ENCODE measurements at regions not wholly inside any gene's neighbourhood (a gene's known extent, or its start where the extent isn't known, plus 50 kb on each side); places are given as distances from the start of the nearest gene placed in this dataset.

- TF ChIP-seq GATA3 (IDR thresholded peaks at IDR 0.05; ENCODE audit: low read depth, low read length), result no peak
- TF ChIP-seq GATA2 (IDR thresholded peaks at IDR 0.05; ENCODE audit: low read depth, low read length), result no peak
Measured at GRCh38 chr10:130512936-130513335, 376.7 kb downstream of the GLRX3 start.

DNA sequence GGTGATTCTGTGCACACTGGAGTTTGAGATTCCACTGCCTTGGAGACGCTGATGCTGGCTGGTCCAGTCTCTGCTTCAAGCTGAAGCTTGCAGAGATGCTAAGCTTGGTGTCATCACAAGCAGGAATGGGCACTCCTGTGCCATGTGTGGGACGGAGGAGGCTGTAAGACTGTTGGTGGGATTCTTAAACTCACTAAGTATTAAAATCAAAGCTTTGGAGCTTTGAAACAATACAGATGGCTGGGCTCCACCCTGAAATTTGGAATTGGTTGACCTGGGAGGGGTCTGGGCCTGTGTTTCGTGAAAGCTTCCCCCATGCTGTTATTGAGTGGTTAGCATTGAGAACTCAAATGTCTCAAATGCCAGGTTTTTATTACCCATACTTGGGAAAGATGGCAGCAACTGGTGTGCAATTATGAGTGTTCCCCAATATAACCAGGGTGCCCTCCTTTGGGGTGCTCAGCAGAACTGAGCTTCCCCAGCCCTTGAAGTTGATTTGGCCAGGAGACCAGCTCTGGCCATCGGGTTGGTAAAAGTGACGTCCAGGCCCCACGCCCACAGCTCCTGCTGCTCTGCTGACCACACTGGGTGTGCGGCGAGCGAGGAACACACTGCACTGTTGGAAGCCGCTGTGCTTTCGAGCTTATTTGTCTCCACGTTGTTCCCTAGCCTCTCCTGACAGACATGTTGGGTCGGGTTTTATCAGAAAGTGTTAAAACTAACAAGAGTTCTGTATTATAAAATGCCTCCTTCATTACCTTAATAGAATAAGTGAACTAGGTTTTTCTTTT, 377.7 kb downstream of the GLRX3 start:
- TF ChIP-seq GATA3 (IDR thresholded peaks at IDR 0.05; ENCODE audit: low read depth, low read length), result no peak
- no peak for TF ChIP-seq GATA2 (IDR thresholded peaks at IDR 0.05; ENCODE audit: low read depth, low read length)

DNA sequence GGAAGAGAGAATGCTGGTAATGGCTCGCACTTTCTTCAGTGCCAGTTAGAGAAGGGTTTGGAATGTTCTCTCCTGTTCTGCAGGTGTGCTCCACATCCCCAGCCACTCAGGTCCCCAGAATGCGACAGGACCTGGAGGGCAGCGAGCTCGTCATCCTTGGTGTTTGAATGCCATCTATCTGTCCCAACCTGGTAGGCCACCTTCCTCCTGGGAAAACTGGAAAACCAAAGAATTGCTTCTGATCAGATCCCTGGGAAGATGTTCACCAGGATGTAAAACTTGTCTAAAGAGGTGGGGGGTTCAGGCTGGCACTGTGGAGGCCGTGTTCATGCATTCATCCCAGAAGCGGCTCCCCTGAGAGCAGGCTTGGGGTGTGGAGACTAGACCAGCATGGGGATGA, 379.5 kb downstream of the GLRX3 start:
- TF ChIP-seq GATA2 (IDR thresholded peaks at IDR 0.05; ENCODE audit: low read depth, low read length) (no peak), GATA3 (IDR thresholded peaks at IDR 0.05; ENCODE audit: low read depth, low read length) (no peak)

DNA sequence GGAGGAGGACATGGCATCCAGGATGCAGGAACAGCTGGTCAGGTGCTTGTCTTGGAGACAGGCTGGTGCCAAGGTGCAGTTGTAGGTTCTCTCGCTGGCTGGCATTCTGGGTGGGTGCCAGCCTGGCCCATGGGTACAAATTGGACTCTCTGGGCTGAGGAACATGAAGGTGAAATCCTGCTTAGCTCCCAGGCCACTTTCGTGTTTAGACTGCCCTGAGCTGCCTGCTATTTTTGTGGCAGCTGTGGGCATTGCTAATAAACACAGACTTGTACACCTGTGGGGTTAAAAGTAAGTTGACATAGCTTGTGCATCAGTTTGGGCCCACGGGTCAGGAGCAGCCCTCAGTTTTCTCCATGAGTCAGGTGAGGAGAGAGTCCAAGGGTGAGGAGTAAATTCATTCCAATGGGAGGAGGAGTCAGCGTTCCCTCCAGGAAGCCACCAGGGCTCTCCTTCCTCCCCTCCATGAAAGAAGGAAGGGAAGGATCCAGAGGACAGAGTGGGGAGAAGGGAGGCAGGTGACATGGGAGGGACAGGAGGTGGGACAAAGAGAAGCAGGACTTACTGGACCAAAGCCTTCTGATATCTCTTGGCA, 380.0 kb downstream of the GLRX3 start:
- no peak for TF ChIP-seq GATA2 (IDR thresholded peaks at IDR 0.05; ENCODE audit: low read depth, low read length)

GRCh38 chr10:130519791-130520190, 383.6 kb downstream of the GLRX3 start:
- TF ChIP-seq GATA2 (IDR thresholded peaks at IDR 0.05; ENCODE audit: low read depth, low read length) (no peak), GATA3 (IDR thresholded peaks at IDR 0.05; ENCODE audit: low read depth, low read length) (no peak)

DNA sequence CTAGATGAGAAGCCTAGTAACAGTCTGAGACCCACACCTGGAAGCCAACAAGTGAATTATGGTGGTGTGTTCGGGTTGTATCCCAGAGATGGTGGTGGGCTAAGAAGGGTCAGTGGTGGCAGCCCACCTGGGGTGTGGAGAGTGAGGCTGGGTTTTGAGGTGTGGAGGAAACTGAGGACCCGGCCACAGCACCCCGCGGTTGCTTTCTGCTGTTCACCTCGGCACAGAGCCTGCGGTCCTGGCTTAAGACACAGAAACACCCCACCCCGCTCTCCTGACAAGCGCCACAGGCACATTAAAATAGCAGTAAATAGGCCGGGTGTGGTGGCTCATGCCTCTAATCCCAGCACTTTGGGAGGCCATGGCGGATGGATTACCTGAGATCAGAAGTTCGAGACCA, 395.1 kb downstream of the GLRX3 start:
- TF ChIP-seq GATA2 (IDR thresholded peaks at IDR 0.05; ENCODE audit: low read depth, low read length) (no peak), GATA3 (IDR thresholded peaks at IDR 0.05; ENCODE audit: low read depth, low read length) (no peak)

DNA sequence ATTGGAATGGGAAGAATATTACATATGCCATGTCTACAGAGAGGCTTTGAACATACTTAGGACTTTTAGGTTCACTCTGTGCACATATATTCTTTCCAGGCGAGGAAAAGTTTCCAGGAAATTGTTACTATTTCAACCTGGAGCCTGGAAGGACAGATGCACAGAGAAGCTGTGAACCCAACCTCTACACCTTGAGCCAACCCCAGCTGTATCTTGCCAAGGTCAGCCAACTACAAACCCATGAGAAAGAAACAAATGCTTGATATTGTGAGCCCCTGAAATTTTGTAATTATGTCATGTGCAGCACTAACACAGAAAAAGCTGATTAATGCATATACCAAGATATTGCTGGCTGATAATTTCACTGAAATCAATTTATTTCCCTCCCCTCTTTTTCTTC, 404.9 kb downstream of the GLRX3 start:
- TF ChIP-seq GATA3 (IDR thresholded peaks at IDR 0.05; ENCODE audit: low read depth, low read length) (no peak), GATA2 (IDR thresholded peaks at IDR 0.05; ENCODE audit: low read depth, low read length) (no peak)

DNA sequence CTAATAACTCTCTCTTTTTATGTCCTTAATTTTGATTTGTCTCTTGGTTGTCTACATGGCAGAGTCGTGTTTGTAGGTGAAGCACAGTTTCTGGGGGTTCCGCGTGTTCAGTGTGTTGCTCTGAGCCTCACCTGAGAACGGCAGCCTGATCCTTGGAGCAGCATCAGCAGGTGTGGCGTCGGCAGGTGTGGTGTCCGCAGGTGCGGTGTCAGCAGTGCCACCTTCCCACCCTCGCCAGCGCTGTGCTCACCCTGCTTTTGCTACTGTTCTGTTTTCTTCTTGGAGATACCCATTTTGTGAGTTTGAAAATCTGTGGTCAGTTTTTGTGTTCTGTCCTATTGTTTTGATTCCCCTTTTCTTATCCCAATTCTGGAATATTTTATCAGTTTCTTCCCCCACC, 406.6 kb downstream of the GLRX3 start:
- TF ChIP-seq GATA2 (IDR thresholded peaks at IDR 0.05; ENCODE audit: low read depth, low read length), result no peak
- TF ChIP-seq GATA3 (IDR thresholded peaks at IDR 0.05; ENCODE audit: low read depth, low read length), result no peak

DNA sequence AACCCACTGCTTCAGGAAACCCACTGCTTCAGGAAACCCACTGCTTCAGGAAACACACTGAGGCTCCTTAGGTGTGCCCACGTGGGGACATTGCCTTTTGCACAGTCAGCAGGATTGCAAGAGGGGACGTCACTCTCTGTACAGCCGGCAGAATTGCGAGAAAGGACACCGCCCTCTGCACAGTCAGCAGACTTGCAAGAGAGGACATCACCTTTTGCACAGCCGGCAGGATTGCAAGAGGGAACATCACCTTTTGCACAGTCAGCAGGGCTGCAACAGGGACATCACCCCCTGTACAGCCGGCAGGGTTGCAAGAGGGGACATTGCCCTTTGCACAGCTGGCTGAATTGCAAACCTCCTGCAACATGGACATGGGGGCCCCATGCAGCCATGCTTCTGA, 407.6 kb downstream of the GLRX3 start:
- TF ChIP-seq GATA2 (IDR thresholded peaks at IDR 0.05; ENCODE audit: low read depth, low read length) (no peak), GATA3 (IDR thresholded peaks at IDR 0.05; ENCODE audit: low read depth, low read length) (no peak)

DNA sequence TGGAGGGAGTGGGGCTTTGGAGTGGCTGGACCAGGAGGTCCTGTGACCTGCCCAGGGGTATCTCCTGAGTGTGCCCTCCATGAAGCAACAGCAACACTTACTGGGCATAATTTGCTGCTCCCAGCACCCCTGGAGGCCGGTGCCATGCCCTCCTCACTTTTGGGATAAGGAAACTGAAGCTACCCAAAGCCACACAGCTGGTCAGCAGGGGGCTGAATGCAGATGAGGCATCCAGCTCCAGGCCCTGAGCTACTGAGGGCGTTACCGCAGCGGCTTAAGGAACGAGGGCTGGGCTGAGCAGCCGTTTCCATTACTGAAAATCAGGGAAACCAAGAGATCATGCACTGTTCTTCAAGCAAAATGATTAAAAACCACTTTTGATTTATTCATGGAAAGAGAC, 408.9 kb downstream of the GLRX3 start:
- TF ChIP-seq GATA3 (IDR thresholded peaks at IDR 0.05; ENCODE audit: low read depth, low read length), result no peak
- no peak for TF ChIP-seq GATA2 (IDR thresholded peaks at IDR 0.05; ENCODE audit: low read depth, low read length)

- no peak for TF ChIP-seq GATA3 (IDR thresholded peaks at IDR 0.05; ENCODE audit: low read depth, low read length)
- no peak for TF ChIP-seq GATA2 (IDR thresholded peaks at IDR 0.05; ENCODE audit: low read depth, low read length)
Measured at GRCh38 chr10:130545697-130546096, 409.5 kb downstream of the GLRX3 start.

GRCh38 chr10:130546841-130547240, 410.6 kb downstream of the GLRX3 start:
- TF ChIP-seq GATA2 (IDR thresholded peaks at IDR 0.05; ENCODE audit: low read depth, low read length) (no peak), GATA3 (IDR thresholded peaks at IDR 0.05; ENCODE audit: low read depth, low read length) (no peak)

- TF ChIP-seq GATA2 (IDR thresholded peaks at IDR 0.05; ENCODE audit: low read depth, low read length) (no peak), GATA3 (IDR thresholded peaks at IDR 0.05; ENCODE audit: low read depth, low read length) (no peak)
Measured at GRCh38 chr10:130547368-130547767, 411.2 kb downstream of the GLRX3 start.

GRCh38 chr10:130550952-130551674, 414.9 kb downstream of the GLRX3 start:
- TF ChIP-seq GATA3 (IDR thresholded peaks at IDR 0.05; ENCODE audit: low read depth, low read length) (no peak), GATA2 (IDR thresholded peaks at IDR 0.05; ENCODE audit: low read depth, low read length) (no peak)

DNA sequence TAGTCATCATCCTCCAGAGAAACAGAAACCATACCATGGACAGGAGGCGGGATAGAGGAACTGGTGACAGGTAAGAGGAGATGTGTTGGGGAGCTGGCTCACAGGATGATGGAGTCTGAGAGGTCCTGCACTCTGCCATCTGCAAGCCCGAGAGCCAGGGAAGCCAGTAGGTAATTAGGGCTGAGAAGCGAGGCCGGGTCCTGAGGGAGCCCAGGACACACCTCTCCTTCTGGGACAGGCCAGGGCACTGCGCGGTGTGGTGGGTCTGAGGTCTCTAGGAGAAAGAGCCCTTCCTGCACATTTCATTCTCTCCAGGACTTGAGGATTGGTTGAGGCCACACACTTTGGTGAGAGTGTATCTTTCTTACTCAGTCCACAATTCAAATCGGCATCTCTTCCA, 415.5 kb downstream of the GLRX3 start:
- TF ChIP-seq GATA3 (IDR thresholded peaks at IDR 0.05; ENCODE audit: low read depth, low read length), result no peak
- TF ChIP-seq GATA2 (IDR thresholded peaks at IDR 0.05; ENCODE audit: low read depth, low read length), result no peak

All from SH-SY5Y (cell line).